Activated CD4-positive, CD25-positive, alpha-beta regulatory T cell treated with anti-CD3 and anti-CD28 coated beads, Interleukin-2, amount 50 U/mL, for 24 hours (primary cell): ENCODE measurements at regions not wholly inside any gene's neighbourhood (a gene's known extent, or its start where the extent isn't known, plus 50 kb on each side); places are given as distances from the start of the nearest gene placed in this dataset.
A peak's percentile ranks its signal among the peaks of the same experiment; 100 is the strongest.
"Not testable (repeated sequence)": the region's sequence is repeated elsewhere in the genome, so short reads cannot be mapped to it uniquely, and the experiment has no call there.

Experiments used
- ATAC-seq, 2 donors: fragments of 150-1000 bp; cut with Tn5 transposase; one replicate each; pipeline ENCODE4 v1.10.0; 2021; ENCODE audit warnings: mild to moderate bottlenecking in 1 of 2, moderate library complexity in 1 of 2

GRCh38 chrX:55813150-55813549 is 95.6 kb downstream of the RRAGB start:
- no peak for ATAC-seq

- no peak for ATAC-seq
Measured at GRCh38 chrX:55815546-55815945, 98.0 kb downstream of the RRAGB start.

GRCh38 chrX:55816023-55816422 is 98.5 kb downstream of the RRAGB start:
- no peak for ATAC-seq

DNA sequence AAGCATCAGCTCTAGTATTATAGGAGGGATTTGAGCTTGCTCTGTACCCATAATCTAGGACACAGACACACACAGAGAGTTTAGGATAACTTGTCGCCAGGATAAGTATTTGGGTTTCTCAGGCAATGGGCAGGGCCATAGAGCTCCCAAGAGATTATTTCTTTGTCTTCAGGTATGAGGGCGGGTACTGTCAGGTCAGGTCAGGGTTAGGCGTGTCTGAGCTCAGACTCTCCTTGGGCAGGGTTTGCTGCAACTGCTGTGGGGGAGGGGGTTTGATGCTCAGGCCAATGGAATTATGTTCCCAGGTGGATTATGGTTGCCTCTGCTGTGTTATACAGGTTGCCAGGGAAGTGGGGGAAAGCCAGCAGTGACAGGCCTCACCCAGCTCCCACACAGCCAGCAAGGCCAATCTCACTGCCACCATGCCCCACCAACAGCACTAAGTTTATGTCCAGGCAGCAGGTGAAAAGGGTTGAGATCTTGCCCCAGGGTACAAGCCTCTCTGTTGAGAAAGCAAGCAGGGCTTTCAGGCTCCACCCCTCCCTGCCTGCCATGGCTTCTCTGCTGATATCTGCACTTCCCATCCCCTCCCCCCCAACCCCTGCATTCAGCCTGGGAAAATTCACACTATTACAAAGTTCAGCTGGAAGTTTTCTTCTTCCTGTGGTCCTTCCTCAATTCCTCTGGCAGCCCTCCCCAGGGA is 101.3 kb downstream of the RRAGB start:
- ATAC-seq: no peak

- no peak for ATAC-seq
Measured at GRCh38 chrX:55839485-55839884, 121.9 kb downstream of the RRAGB start.

- no peak for ATAC-seq
Measured at GRCh38 chrX:55841962-55842752, 124.6 kb downstream of the RRAGB start.

DNA sequence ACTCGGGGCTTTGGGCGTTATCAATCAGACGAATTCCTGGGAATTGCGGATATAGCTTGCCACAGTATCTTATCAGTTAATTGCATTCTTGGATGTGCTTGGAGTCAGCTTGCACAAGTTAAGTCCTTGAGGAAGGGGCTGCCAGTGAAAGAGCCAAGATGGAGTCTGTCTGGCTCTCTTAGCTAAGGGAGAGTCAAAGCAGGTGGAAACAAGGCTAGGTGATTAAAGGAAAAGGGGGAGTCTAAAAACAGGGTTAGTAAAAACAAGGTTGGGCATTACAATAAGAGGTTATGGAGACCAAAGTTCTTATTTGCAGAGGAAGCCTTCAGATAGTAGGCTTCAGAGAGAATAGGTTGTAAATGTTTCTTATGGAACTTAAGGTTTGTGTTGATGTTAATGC is 149.2 kb downstream of the RRAGB start:
- ATAC-seq: not testable (repeated sequence)

GRCh38 chrX:55867181-55867651 is 149.7 kb downstream of the RRAGB start:
- peak in 1 of 2 donors; percentile 13 for ATAC-seq

DNA sequence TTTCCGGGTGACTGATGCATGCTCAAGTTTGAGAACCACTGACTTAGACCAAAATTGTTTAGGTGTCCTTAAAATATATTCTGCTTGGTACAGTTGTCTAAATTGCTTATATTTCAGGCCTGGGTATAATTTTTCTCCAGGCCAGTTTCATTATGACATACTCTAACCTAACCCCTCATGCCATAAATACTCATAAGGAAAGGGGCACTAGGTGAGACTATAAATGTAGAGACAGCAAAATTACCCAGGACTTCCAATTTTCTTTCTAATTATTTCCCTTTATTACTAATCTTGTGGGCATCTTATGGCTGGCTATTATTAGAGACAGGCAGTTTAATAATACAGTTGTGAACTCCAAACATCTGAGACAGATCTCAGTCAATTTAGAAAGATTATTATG is 150.2 kb downstream of the RRAGB start:
- no peak for ATAC-seq

DNA sequence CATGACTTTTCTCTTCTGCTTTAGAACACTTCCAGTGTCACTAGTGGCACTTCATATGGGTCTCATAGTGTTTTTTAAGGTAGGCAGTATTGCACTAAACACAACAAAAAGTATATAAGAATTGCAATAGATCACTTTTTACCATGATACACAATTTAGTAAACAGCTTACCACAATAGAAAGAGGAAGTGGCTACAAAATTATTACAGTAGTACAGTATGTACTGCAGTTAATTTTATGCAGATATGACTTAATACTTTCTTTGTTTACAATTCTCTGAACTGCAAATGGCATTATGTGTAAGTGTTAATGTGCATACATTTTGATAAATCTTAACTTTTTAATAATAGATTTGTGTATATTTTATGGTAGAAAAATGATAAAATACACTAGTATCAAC is 157.3 kb downstream of the RRAGB start:
- no peak for ATAC-seq

- ATAC-seq: not testable (repeated sequence)
Measured at GRCh38 chrX:55883541-55883940, 166.0 kb downstream of the RRAGB start.

DNA sequence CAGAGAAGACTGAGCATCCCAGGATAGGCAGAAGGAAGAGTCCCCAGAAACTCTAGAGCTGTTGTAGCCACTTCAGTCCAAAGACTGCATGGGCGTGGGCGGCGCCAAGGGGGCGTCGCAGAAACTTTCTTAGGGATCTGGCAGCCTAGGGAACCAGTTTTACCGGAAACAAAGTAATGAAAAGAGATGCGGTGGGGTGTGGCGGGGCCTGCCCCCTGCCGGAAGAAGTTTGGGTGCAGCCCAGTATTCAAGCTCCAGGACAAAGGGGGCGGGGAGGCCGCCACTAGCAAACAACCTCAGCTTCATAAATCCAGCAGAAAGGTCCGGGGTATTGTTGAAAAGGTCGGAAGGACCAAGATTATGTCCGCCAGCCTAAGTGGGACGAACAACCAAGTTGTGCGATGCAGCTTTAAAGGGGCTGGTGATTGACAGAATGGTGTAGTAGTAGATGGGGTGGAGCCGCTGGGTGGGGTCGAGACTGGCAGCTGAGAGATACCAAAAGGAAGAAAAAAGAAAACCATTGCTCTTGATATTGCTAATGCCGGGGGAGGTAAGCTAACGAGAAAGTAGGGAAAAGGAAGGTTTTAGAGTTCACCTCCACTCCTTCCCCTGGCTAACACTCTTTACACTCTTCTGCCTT is 190.5 kb downstream of the RRAGB start:
- peak; percentile 61 to 72 for ATAC-seq

DNA sequence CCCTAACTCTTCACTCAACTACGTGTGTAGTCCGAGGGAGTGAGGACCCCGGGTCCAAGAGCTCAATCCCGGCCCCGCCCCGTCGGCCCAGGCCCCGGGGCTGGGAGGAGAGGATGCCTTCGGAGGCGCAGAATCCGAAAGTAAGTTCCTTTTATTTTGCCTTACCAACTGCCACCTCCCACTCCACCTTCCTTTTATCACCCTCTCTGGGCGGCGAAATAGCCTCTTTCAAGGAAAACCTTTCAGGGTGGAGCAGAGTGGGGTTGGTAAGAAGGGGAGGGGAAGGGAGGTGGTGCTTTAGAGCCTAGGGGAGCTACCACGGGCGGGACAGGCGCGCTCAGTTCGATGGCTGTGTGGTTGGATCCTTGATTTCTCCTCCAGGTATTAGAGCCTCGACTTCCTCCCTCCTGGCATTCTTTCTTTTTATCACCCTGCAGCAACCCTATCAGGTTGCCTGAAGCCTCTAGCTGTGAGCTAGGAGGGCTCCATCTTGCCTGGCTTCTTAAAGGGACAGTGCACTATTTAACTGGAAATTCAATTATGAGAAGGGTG is 191.2 kb downstream of the RRAGB start:
- ATAC-seq: peak; percentile 62 to 70

DNA sequence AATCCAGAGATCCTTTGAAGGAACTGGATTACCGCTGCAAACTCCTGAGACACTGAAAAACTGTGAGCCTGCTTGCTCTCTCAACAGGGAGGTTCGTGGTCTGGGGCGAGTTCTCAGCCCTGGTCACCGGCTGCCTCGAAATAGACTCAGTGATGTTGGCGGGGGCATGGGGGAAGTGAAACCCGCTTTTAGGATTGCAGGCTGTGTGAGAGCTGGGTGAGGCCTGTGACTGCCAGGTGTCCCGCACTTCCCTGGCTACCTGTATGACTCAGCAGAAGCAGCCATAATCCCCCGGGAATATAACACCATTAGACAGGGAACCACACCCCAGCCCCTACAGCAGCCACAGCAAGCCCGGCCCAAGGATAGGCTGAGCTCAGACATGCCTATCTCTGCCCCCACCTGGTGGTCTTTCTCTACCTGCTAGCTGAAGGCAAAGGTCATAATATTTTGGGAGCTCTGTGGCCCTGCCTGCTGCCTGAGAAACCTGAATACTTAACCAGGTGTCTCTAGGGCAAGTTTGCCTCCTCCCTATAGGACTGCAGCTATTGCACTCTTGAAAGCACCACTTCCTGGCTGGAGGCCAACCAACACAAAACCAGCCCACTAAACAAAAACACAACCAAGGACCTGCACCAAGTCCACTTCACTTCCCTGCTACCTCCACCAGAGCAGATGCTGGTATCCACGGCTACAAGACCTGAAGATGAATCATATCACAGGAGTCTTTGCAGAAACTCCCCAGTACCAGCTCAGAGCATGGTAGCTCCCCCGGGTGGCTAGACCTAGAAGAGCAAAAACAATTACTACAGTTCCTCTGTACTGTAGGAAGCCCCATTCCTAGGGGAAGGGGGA is 202.0 kb downstream of the RRAGB start:
- peak; percentile 13 to 33 for ATAC-seq

DNA sequence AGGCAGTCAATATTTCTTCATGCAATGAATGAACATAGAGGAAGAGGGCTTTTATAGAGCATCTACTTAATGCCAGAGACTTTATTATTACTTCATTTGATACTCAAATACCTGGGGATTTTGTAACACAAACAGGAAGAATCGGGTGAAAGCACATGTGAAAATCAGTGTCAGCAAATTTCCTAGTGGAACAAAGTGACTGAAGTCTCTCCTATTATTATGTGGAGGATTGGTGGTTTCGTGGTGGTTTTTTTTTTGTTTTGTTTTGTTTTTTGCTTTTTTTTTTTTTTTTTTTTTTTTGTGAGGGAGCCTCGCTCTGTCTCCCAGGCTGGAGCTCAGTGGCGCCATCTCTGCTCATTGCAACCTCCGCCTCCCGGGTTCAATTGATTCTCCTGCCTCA is 207.0 kb downstream of the RRAGB start:
- ATAC-seq: no peak

DNA sequence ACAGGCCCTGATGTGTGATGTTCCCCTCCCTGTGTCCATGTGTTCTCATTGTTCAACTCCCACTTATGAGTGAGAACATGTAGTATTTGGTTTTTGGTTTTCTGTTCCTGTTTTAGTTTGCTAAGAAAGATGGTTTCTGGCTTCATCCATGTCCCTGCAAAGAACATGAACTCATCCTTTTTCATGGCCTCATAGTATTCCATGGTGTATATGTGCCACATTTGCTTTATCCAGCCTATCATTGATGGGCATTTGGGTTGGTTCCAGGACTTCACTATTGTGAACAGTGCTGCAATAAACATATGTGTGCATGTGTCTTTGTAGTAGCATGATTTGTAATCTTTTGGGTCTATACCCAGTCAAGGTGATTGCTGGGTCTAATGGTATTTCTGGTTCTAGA is 211.0 kb downstream of the RRAGB start:
- not testable (repeated sequence) for ATAC-seq
